ENCODE measurements at regions not wholly inside any gene's neighbourhood (a gene's known extent, or its start where the extent isn't known, plus 50 kb on each side); places are given as distances from the start of the nearest gene placed in this dataset.

- intact Hi-C loops (cut with micrococcal nuclease) = no loop called here
- Histone ChIP-seq H3K27ac (ENCODE audit: low read length in 2 of 2) (no peak overlapping the region), H3K79me2 (ENCODE audit: control insufficient read depth, insufficient read depth, low read length) (no peaks in the 10 kb centered on the region), H3K9me3 (ENCODE audit: control extremely low read depth in 1 of 3, control insufficient read depth in 2 of 3, insufficient read depth in 1 of 3, low read length in 2 of 3) (peaks cover 0 to 9% (median 0%) of the 10 kb centered on the region in 3 donors), H3K9ac (ENCODE audit: low read length) (no peak overlapping the region), H3K4me1 (ENCODE audit: control insufficient read depth in 2 of 2, insufficient read depth in 2 of 2, low read length in 2 of 2) (no peaks in the 10 kb centered on the region), H4K20me1 (ENCODE audit: control insufficient read depth, insufficient read depth, low read length, poor library complexity, severe bottlenecking) (no peaks in the 10 kb centered on the region), H2AFZ (ENCODE audit: insufficient read depth, low read depth, low read length, poor library complexity, severe bottlenecking) (no peak overlapping the region), H3K4me2 (replicated peaks; ENCODE audit: low read depth, low read length, poor library complexity, severe bottlenecking) (no peak overlapping the region), H3K27me3 (replicated peaks in 1 of 4; ENCODE audit: control extremely low read depth in 1 of 4, control insufficient read depth in 3 of 4, insufficient read depth in 4 of 4, low read length in 3 of 4) (peaks cover 0 to 3% (median 0%) of the 10 kb centered on the region in 4 experiments), H3K36me3 (replicated peaks in 1 of 2; ENCODE audit: control extremely low read depth in 1 of 2, control insufficient read depth in 1 of 2, extremely low read depth in 1 of 2, insufficient read depth in 2 of 2, low read length in 1 of 2) (no peaks in the 10 kb centered on the region), H3K4me3 (ENCODE audit: control extremely low read depth in 1 of 5, extremely low read depth in 1 of 5, insufficient read depth in 1 of 5, low read depth in 2 of 5, low read length in 4 of 5) (no peak overlapping the region)
- Mint-ChIP-seq H3K27ac (no peak overlapping the region), H3K27me3 (peaks cover 22% of the 10 kb centered on the region), H3K4me1 (no peaks in the 10 kb centered on the region), H3K4me3 (no peak overlapping the region), H3K9me3 (ENCODE audit: insufficient read depth) (no peaks in the 10 kb centered on the region)
- DNase-seq = no peak
- TF ChIP-seq EZH2 (IDR thresholded peaks at IDR 0.05; ENCODE audit: borderline replicate concordance, insufficient read depth, low read depth, low read length, poor library complexity, severe bottlenecking) (no peak), CTCF (IDR thresholded peaks at IDR 0.05) (no peak)
- ChIA-PET CTCF (interaction anchor here (0.7 kb wide), 1 partner anchor 62 kb away, joined by 3 read pairs; no protein-coding TSS in a partner anchor), POLR2A (no interaction called here)
- 88% methylated on average over 4 of the region's 9 CpGs for WGBS (ENCODE audit: insufficient coverage)
- no peak for ATAC-seq (ENCODE audit: low read depth)
Observed at GRCh38 chr3:197408177-197408957, 110.0 kb upstream of the DLG1 start.

- intact Hi-C loops (cut with micrococcal nuclease) = no loop called here
- no peak for DNase-seq
- 95% methylated on average over 2 of the region's 3 CpGs for WGBS (ENCODE audit: insufficient coverage)
- Histone ChIP-seq H3K4me3 (ENCODE audit: control extremely low read depth in 1 of 5, extremely low read depth in 1 of 5, insufficient read depth in 1 of 5, low read depth in 2 of 5, low read length in 4 of 5) (no peak overlapping the region), H3K36me3 (replicated peaks in 1 of 2; ENCODE audit: control extremely low read depth in 1 of 2, control insufficient read depth in 1 of 2, extremely low read depth in 1 of 2, insufficient read depth in 2 of 2, low read length in 1 of 2) (no peaks in the 10 kb centered on the region), H3K27ac (ENCODE audit: low read length in 2 of 2) (no peak overlapping the region), H3K9ac (ENCODE audit: low read length) (no peak overlapping the region), H3K4me1 (ENCODE audit: control insufficient read depth in 2 of 2, insufficient read depth in 2 of 2, low read length in 2 of 2) (no peaks in the 10 kb centered on the region), H3K79me2 (ENCODE audit: control insufficient read depth, insufficient read depth, low read length) (no peaks in the 10 kb centered on the region), H4K20me1 (ENCODE audit: control insufficient read depth, insufficient read depth, low read length, poor library complexity, severe bottlenecking) (no peaks in the 10 kb centered on the region), H3K4me2 (replicated peaks; ENCODE audit: low read depth, low read length, poor library complexity, severe bottlenecking) (no peak overlapping the region), H3K9me3 (ENCODE audit: control extremely low read depth in 1 of 3, control insufficient read depth in 2 of 3, insufficient read depth in 1 of 3, low read length in 2 of 3) (peaks cover 0 to 9% (median 0%) of the 10 kb centered on the region in 3 donors), H3K27me3 (replicated peaks in 1 of 4; ENCODE audit: control extremely low read depth in 1 of 4, control insufficient read depth in 3 of 4, insufficient read depth in 4 of 4, low read length in 3 of 4) (peaks cover 0 to 3% (median 0%) of the 10 kb centered on the region in 4 experiments), H2AFZ (ENCODE audit: insufficient read depth, low read depth, low read length, poor library complexity, severe bottlenecking) (no peak overlapping the region)
- ChIA-PET POLR2A (no interaction called here), CTCF (interaction anchor here (0.6 kb wide), 1 partner anchor 1186 kb away, joined by 4 read pairs; no protein-coding TSS in a partner anchor)
- TF ChIP-seq CTCF (IDR thresholded peaks at IDR 0.05) = no peak
- TF ChIP-seq EZH2 (IDR thresholded peaks at IDR 0.05; ENCODE audit: borderline replicate concordance, insufficient read depth, low read depth, low read length, poor library complexity, severe bottlenecking) = no peak
- no peak for ATAC-seq (ENCODE audit: low read depth)
- Mint-ChIP-seq H3K4me3 (no peak overlapping the region), H3K27me3 (peaks cover 24% of the 10 kb centered on the region), H3K4me1 (no peaks in the 10 kb centered on the region), H3K27ac (no peak overlapping the region), H3K9me3 (ENCODE audit: insufficient read depth) (no peaks in the 10 kb centered on the region)
Observed at GRCh38 chr3:197407526-197407925, 109.1 kb upstream of the DLG1 start.

Data from B cell (primary cell).